HG03354 (cell line): ENCODE measurements at regions not wholly inside any gene's neighbourhood (a gene's known extent, or its start where the extent isn't known, plus 50 kb on each side); places are given as distances from the start of the nearest gene placed in this dataset.

ENCODE experiments used
- ATAC-seq: cut with Tn5 transposase; IDR thresholded peaks from one replicate; pipeline ENCODE4 v1.9.1; 2021; ENCODE audit warnings: mild to moderate bottlenecking; ENCODE audit not compliant: unreplicated experiment, poor library complexity, severe bottlenecking

- no peak for ATAC-seq
Observed at GRCh38 chr5:174281855-174282254, 236.3 kb downstream of the NSG2 start.

- ATAC-seq = no peak
Observed at GRCh38 chr5:174282391-174282790, 236.9 kb downstream of the NSG2 start.

- no peak for ATAC-seq
Observed at GRCh38 chr5:174283211-174284005, 237.9 kb downstream of the NSG2 start.

- ATAC-seq = no peak
Observed at GRCh38 chr5:174284873-174285272, 239.4 kb downstream of the NSG2 start.

GRCh38 chr5:174287761-174288160 lies 242.3 kb downstream of the NSG2 start:
- no peak for ATAC-seq

GRCh38 chr5:174288439-174288838 lies 242.9 kb downstream of the NSG2 start:
- no peak for ATAC-seq

- ATAC-seq = no peak
Observed at GRCh38 chr5:174291162-174291561, 245.7 kb downstream of the NSG2 start.

- ATAC-seq = no peak
Observed at GRCh38 chr5:174292348-174292747, 246.8 kb downstream of the NSG2 start.

GRCh38 chr5:174293006-174293405 lies 247.5 kb downstream of the NSG2 start:
- ATAC-seq = no peak

GRCh38 chr5:174293481-174293880 lies 248.0 kb downstream of the NSG2 start:
- ATAC-seq = no peak

- ATAC-seq = no peak
Observed at GRCh38 chr5:174294891-174295620, 249.6 kb downstream of the NSG2 start.

- ATAC-seq = no peak
Observed at GRCh38 chr5:174295702-174296436, 250.4 kb downstream of the NSG2 start.

GRCh38 chr5:174300118-174300940 lies 254.8 kb downstream of the NSG2 start:
- ATAC-seq = no peak

- no peak for ATAC-seq
Observed at GRCh38 chr5:174300941-174301761, 255.6 kb downstream of the NSG2 start.

- ATAC-seq = no peak
Observed at GRCh38 chr5:174301848-174302625, 256.5 kb downstream of the NSG2 start.

- ATAC-seq = no peak
Observed at GRCh38 chr5:174303035-174303434, 257.5 kb downstream of the NSG2 start.

- no peak for ATAC-seq
Observed at GRCh38 chr5:174303437-174304045, 258.0 kb downstream of the NSG2 start.

GRCh38 chr5:174305241-174305681 lies 259.8 kb downstream of the NSG2 start:
- ATAC-seq = no peak
